ENCODE measurements at regions not wholly inside any gene's neighbourhood (a gene's known extent, or its start where the extent isn't known, plus 50 kb on each side); places are given as distances from the start of the nearest gene placed in this dataset.

GRCh38 chr15:93235269-93235668, 146.3 kb upstream of the RGMA start:
- ATAC-seq (ENCODE audit: insufficient number of reproducible peaks, low FRiP score, low read depth) (no peak), DNase-seq (ENCODE audit: low spot score) (no peak)
- H3K4me1 ChIP-seq (ENCODE audit: control insufficient read depth in 1 of 2, low read depth in 2 of 2): peaks cover 3 to 18% of the 10 kb centered on the region in 2 donors

GRCh38 chr15:93233710-93234109, 144.7 kb upstream of the RGMA start:
- ATAC-seq (ENCODE audit: insufficient number of reproducible peaks, low FRiP score, low read depth) (no peak), DNase-seq (ENCODE audit: low spot score) (no peak)
- H3K4me1 ChIP-seq (ENCODE audit: control insufficient read depth in 1 of 2, low read depth in 2 of 2): peaks cover 3 to 18% of the 10 kb centered on the region in 2 donors
- H3K27me3 ChIP-seq (replicated peaks; ENCODE audit: insufficient read depth): no peaks in the 10 kb centered on the region
- H3K27ac ChIP-seq: no peak overlapping the region
- TF ChIP-seq CTCF (IDR thresholded peaks at IDR 0.05): no peak
- H3K36me3 ChIP-seq: no peaks in the 10 kb centered on the region
- no peak overlapping the region for H3K4me3 ChIP-seq
- H3K9me3 ChIP-seq: no peaks in the 10 kb centered on the region

More at GRCh38 chr15:93235269-93235668, 146.3 kb upstream of the RGMA start:
- Histone ChIP-seq H3K27ac (no peak overlapping the region), H3K27me3 (replicated peaks; ENCODE audit: insufficient read depth) (no peaks in the 10 kb centered on the region), H3K9me3 (no peaks in the 10 kb centered on the region), H3K4me3 (no peak overlapping the region), H3K36me3 (no peaks in the 10 kb centered on the region)
- TF ChIP-seq CTCF (IDR thresholded peaks at IDR 0.05): no peak

GRCh38 chr15:93232845-93233244, 143.8 kb upstream of the RGMA start:
- Histone ChIP-seq H3K36me3 (no peaks in the 10 kb centered on the region), H3K9me3 (no peaks in the 10 kb centered on the region), H3K4me1 (ENCODE audit: control insufficient read depth in 1 of 2, low read depth in 2 of 2) (peaks cover 3 to 18% of the 10 kb centered on the region in 2 donors), H3K27ac (no peak overlapping the region), H3K27me3 (replicated peaks; ENCODE audit: insufficient read depth) (no peaks in the 10 kb centered on the region), H3K4me3 (no peak overlapping the region)
- TF ChIP-seq CTCF (IDR thresholded peaks at IDR 0.05): no peak
- ATAC-seq (ENCODE audit: insufficient number of reproducible peaks, low FRiP score, low read depth) (no peak), DNase-seq (ENCODE audit: low spot score) (no peak)

- H3K4me3 ChIP-seq: no peak overlapping the region
- no peak overlapping the region for H3K27ac ChIP-seq
- H3K27me3 ChIP-seq (replicated peaks; ENCODE audit: insufficient read depth): no peaks in the 10 kb centered on the region
- no peak for DNase-seq (ENCODE audit: low spot score)
- peaks cover 3 to 18% of the 10 kb centered on the region in 2 donors for H3K4me1 ChIP-seq (ENCODE audit: control insufficient read depth in 1 of 2, low read depth in 2 of 2)
- H3K9me3 ChIP-seq: no peaks in the 10 kb centered on the region
- H3K36me3 ChIP-seq: no peaks in the 10 kb centered on the region
- ATAC-seq (ENCODE audit: insufficient number of reproducible peaks, low FRiP score, low read depth): no peak
- TF ChIP-seq CTCF (IDR thresholded peaks at IDR 0.05): no peak
Measured at GRCh38 chr15:93231994-93232393, 143.0 kb upstream of the RGMA start.

- peaks cover 3 to 18% of the 10 kb centered on the region in 2 donors for H3K4me1 ChIP-seq (ENCODE audit: control insufficient read depth in 1 of 2, low read depth in 2 of 2)
- no peaks in the 10 kb centered on the region for H3K27me3 ChIP-seq (replicated peaks; ENCODE audit: insufficient read depth)
- no peak overlapping the region for H3K4me3 ChIP-seq
- TF ChIP-seq CTCF (IDR thresholded peaks at IDR 0.05): no peak
- no peak for DNase-seq (ENCODE audit: low spot score)
- no peaks in the 10 kb centered on the region for H3K9me3 ChIP-seq
- H3K36me3 ChIP-seq: no peaks in the 10 kb centered on the region
- no peak for ATAC-seq (ENCODE audit: insufficient number of reproducible peaks, low FRiP score, low read depth)
- no peak overlapping the region for H3K27ac ChIP-seq
Measured at GRCh38 chr15:93231261-93231925, 142.4 kb upstream of the RGMA start.
